Fibroblast of pulmonary artery (primary cell): ENCODE measurements at regions not wholly inside any gene's neighbourhood (a gene's known extent, or its start where the extent isn't known, plus 50 kb on each side); places are given as distances from the start of the nearest gene placed in this dataset.

ENCODE experiments used
- DNase-seq: peaks from one replicate; pipeline ENCODE4 v3.0.0-alpha.2; 2010; ENCODE audit warnings: low read depth
- H3K4me3 ChIP-seq: replicated peaks from 2 replicates; pipeline ENCODE4 v1.5.1; 2011; ENCODE audit warnings: low read depth, mild to moderate bottlenecking, control low read depth, low read length, moderate library complexity
- CTCF ChIP-seq: IDR thresholded peaks from 2 replicates; pipeline ENCODE4 v1.5.1; 2011; ENCODE audit warnings: mild to moderate bottlenecking, control low read depth, low read length, inconsistent platforms; ENCODE audit errors: missing control alignments

- H3K4me3 ChIP-seq, result no peak overlapping the region
- TF ChIP-seq CTCF, result no peak
- DNase-seq, result no peak
Measured at GRCh38 chr5:163759000-163759704, 253.7 kb downstream of the MAT2B start.

- H3K4me3 ChIP-seq, result no peak overlapping the region
- TF ChIP-seq CTCF, result no peak
- peak; percentile 100 for DNase-seq
Measured at GRCh38 chr5:163760498-163760897, 255.1 kb downstream of the MAT2B start.

GRCh38 chr5:163766936-163767670 lies 261.7 kb downstream of the MAT2B start:
- no peak overlapping the region for H3K4me3 ChIP-seq
- peak; percentile 38 for DNase-seq
- TF ChIP-seq CTCF, result no peak

- DNase-seq, result no peak
- TF ChIP-seq CTCF, result no peak
- no peak overlapping the region for H3K4me3 ChIP-seq
Measured at GRCh38 chr5:163770625-163771024, 265.2 kb downstream of the MAT2B start.

GRCh38 chr5:163772241-163772640 lies 266.8 kb downstream of the MAT2B start:
- no peak overlapping the region for H3K4me3 ChIP-seq
- no peak for DNase-seq
- no peak for TF ChIP-seq CTCF

- TF ChIP-seq CTCF, result no peak
- DNase-seq, result no peak
- no peak overlapping the region for H3K4me3 ChIP-seq
Measured at GRCh38 chr5:163772644-163773043, 267.2 kb downstream of the MAT2B start.
